ENCODE measurements at regions not wholly inside any gene's neighbourhood (a gene's known extent, or its start where the extent isn't known, plus 50 kb on each side); places are given as distances from the start of the nearest gene placed in this dataset.

DNA sequence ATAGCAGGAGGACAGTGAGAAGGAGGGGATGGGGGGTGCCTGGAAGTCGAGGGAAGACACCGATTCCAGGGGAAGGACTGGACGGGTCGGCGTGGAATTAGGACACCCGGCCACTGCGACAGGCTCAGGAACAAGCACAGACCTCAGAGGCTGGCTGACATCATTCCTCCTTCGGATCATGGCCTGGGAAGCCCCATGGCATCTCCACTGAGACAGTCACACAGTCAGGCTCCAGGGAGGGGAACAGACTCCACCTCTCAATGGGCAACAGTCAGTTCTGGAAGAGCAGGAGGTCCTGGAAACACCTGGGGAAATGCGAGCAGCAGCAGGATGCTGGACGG is 67.9 kb upstream of the FBRSL1 start:
- peaks cover 5% of the 10 kb centered on the region for H3K4me1 Mint-ChIP-seq (ENCODE audit: low read depth)

DNA sequence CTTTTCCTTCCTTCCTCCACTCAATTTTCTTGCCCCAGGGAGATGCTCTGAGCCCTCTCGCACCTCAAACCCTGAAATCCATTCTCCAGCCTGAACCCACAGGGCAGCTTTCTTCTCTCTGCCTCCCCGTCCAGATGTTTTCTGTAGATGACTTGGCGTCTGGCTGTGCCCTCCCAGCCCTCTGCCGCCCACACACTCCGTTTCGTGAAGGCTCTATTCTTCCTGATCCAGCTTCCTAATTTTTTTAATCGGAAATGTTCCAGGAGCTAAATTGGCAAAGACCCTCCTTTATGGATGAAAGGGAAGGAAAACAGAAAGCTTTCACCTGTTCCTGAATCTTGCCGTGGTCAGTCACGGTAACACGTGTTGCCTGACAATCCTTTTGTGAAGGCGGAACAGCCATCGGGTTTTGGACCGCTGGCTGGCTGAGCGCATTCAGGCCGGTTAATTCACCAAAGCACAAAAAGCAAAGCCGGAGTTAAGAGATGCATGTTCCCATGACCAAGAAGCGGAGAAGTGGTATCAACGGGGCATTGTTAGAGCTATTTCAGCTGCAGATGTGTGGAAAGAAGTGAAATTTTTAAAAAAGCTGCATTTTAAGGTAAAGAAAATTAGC is 70.2 kb upstream of the FBRSL1 start:
- no peak for DNase-seq
- intact Hi-C loops (cut with micrococcal nuclease) = no loop called here
- H3K4me1 Mint-ChIP-seq (ENCODE audit: low read depth) = peaks cover 5% of the 10 kb centered on the region
- peaks cover under 1% of the 10 kb centered on the region for H3K9me3 Mint-ChIP-seq
- H3K27me3 Mint-ChIP-seq = no peaks in the 10 kb centered on the region
- H3K27ac Mint-ChIP-seq = no peak overlapping the region
- CTCF ChIA-PET = interaction anchor here (0.6 to 4.8 kb wide), 4 partner anchors 43 to 195 kb away, joined by 3 to 21 read pairs (median 6); no protein-coding TSS in a partner anchor
- POLR2A ChIA-PET = no interaction called here
- no peak overlapping the region for H3K4me3 Mint-ChIP-seq
- no peaks in the 10 kb centered on the region for H3K36me3 Mint-ChIP-seq

More for the DNA sequence above, 67.9 kb upstream of the FBRSL1 start:
- POLR2A ChIA-PET = no interaction called here
- intact Hi-C loops (cut with micrococcal nuclease) = no loop called here
- CTCF ChIA-PET = no interaction called here
- Mint-ChIP-seq H3K9me3 (peaks cover 6% of the 10 kb centered on the region), H3K27me3 (no peaks in the 10 kb centered on the region), H3K36me3 (no peaks in the 10 kb centered on the region), H3K4me3 (no peak overlapping the region), H3K27ac (no peak overlapping the region)
- no peak for DNase-seq

GRCh38 chr12:132418393-132418925 is 71.5 kb upstream of the FBRSL1 start:
- Mint-ChIP-seq H3K4me3 (no peak overlapping the region), H3K4me1 (ENCODE audit: low read depth) (peaks cover 5% of the 10 kb centered on the region), H3K36me3 (no peaks in the 10 kb centered on the region), H3K27ac (peak overlapping the region; percentile 13), H3K27me3 (no peaks in the 10 kb centered on the region), H3K9me3 (no peaks in the 10 kb centered on the region)
- CTCF ChIA-PET = interaction anchor here (0.7 to 4.8 kb wide), 3 partner anchors 10 to 137 kb away, joined by 3 to 21 read pairs (median 4); no protein-coding TSS in a partner anchor
- no peak for DNase-seq
- intact Hi-C loops (cut with micrococcal nuclease) = no loop called here
- POLR2A ChIA-PET = no interaction called here

- no peak for DNase-seq
- Mint-ChIP-seq H3K36me3 (no peaks in the 10 kb centered on the region), H3K27ac (no peak overlapping the region), H3K4me1 (ENCODE audit: low read depth) (peaks cover 2% of the 10 kb centered on the region), H3K27me3 (no peaks in the 10 kb centered on the region), H3K9me3 (no peaks in the 10 kb centered on the region), H3K4me3 (no peak overlapping the region)
- intact Hi-C loops (cut with micrococcal nuclease) = no loop called here
- ChIA-PET POLR2A (no interaction called here), CTCF (interaction anchor here (0.7 to 4.8 kb wide), 3 partner anchors 9 to 137 kb away, joined by 3 to 21 read pairs (median 4); no protein-coding TSS in a partner anchor)
Measured at GRCh38 chr12:132417741-132418140, 72.2 kb upstream of the FBRSL1 start.

- Mint-ChIP-seq H3K36me3 (no peaks in the 10 kb centered on the region), H3K4me3 (no peak overlapping the region), H3K27ac (no peak overlapping the region), H3K9me3 (no peaks in the 10 kb centered on the region), H3K4me1 (ENCODE audit: low read depth) (no peaks in the 10 kb centered on the region), H3K27me3 (no peaks in the 10 kb centered on the region)
- ChIA-PET POLR2A (no interaction called here), CTCF (interaction anchor here (3.3 to 4.8 kb wide), 3 partner anchors 106 to 263 kb away, joined by 21 to 38 read pairs (median 27); no protein-coding TSS in a partner anchor)
- intact Hi-C loops (cut with micrococcal nuclease) = no loop called here
- no peak for DNase-seq
Measured at GRCh38 chr12:132416827-132417226, 73.1 kb upstream of the FBRSL1 start.

DNA sequence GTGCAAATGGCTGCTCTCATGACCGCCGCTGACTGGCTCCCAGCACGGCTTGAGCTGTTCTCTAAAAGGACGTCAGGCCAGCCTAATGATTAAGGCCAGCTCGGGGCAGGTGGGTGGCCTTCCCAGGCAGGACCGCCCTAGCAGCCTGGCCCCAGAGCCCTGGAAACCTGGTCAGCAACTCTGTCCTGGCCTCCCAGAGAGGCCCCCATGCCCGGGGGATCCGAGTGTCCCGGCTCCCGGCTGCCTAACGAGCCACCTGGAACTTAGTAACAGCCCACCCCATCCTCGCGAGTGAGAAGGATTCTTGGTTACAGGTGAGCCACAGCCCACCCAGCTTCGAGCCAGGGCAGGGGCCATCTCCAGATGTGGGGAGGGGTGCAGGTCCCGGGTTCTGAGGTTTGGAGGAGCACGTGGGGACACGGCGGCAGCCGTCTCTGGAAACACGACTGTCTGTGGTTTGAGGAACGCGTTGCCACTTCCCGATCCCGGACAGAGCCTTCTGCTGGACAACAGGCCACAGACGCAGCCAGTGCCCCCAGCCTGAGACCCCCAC is 73.8 kb upstream of the FBRSL1 start:
- intact Hi-C loops (cut with micrococcal nuclease) = no loop called here
- POLR2A ChIA-PET = no interaction called here
- no peaks in the 10 kb centered on the region for H3K4me1 Mint-ChIP-seq (ENCODE audit: low read depth)

GRCh38 chr12:132415327-132416120 is 74.4 kb upstream of the FBRSL1 start:
- H3K36me3 Mint-ChIP-seq = no peaks in the 10 kb centered on the region
- H3K4me1 Mint-ChIP-seq (ENCODE audit: low read depth) = no peaks in the 10 kb centered on the region
- H3K9me3 Mint-ChIP-seq = no peaks in the 10 kb centered on the region
- H3K27ac Mint-ChIP-seq = no peak overlapping the region
- CTCF ChIA-PET = interaction anchor here (0.6 to 4.3 kb wide), 25 partner anchors 13 to 274 kb away, joined by 3 to 61 read pairs (median 4); partner anchors contain the start of gene P2RX2
- H3K27me3 Mint-ChIP-seq = no peaks in the 10 kb centered on the region
- no peak overlapping the region for H3K4me3 Mint-ChIP-seq
- DNase-seq = no peak
- intact Hi-C loops (cut with micrococcal nuclease) = loop anchor here (1.0 to 2.0 kb wide), 3 partner anchors 108 to 199 kb away; no protein-coding TSS in a partner anchor
- POLR2A ChIA-PET = no interaction called here

More for the DNA sequence above, 73.8 kb upstream of the FBRSL1 start:
- Mint-ChIP-seq H3K27me3 (no peaks in the 10 kb centered on the region), H3K9me3 (no peaks in the 10 kb centered on the region), H3K36me3 (no peaks in the 10 kb centered on the region), H3K4me3 (no peak overlapping the region), H3K27ac (no peak overlapping the region)
- DNase-seq = no peak
- CTCF ChIA-PET = interaction anchor here (0.7 to 4.8 kb wide), 11 partner anchors 14 to 263 kb away, joined by 3 to 61 read pairs (median 15); no protein-coding TSS in a partner anchor

GRCh38 chr12:132414634-132415326 is 75.2 kb upstream of the FBRSL1 start:
- CTCF ChIA-PET = interaction anchor here (0.6 to 4.3 kb wide), 32 partner anchors 10 to 273 kb away, joined by 3 to 61 read pairs (median 4); partner anchors contain the start of genes LRCOL1 and P2RX2
- POLR2A ChIA-PET = no interaction called here
- Mint-ChIP-seq H3K4me1 (ENCODE audit: low read depth) (no peaks in the 10 kb centered on the region), H3K9me3 (no peaks in the 10 kb centered on the region), H3K27me3 (no peaks in the 10 kb centered on the region), H3K27ac (no peak overlapping the region), H3K36me3 (no peaks in the 10 kb centered on the region), H3K4me3 (no peak overlapping the region)
- intact Hi-C loops (cut with micrococcal nuclease) = loop anchor here (1.0 to 5.0 kb wide), 4 partner anchors 109 to 262 kb away; no protein-coding TSS in a partner anchor
- DNase-seq = peak; percentile 80

- intact Hi-C loops (cut with micrococcal nuclease) = loop anchor here (2.0 to 5.0 kb wide), 2 partner anchors 201 to 262 kb away; no protein-coding TSS in a partner anchor
- POLR2A ChIA-PET = no interaction called here
- H3K4me1 Mint-ChIP-seq (ENCODE audit: low read depth) = no peaks in the 10 kb centered on the region
Measured at GRCh38 chr12:132413931-132414588, 75.9 kb upstream of the FBRSL1 start.

DNA sequence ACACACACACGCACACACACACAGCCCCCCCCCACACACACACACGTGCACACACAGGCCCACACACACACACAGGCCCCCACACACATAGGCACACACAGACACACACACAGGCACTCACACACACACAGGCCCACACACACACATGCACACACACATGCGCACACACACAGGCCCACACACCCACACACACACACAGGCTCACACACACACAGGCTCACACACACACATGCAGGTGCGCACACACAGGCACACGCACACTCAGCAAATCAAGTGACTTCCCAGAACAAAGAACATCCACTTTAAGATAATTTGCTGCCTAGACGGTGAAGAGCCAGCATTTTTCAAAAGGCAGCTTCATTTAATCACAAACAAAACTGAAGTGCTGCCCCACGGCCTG is 78.5 kb upstream of the FBRSL1 start:
- no peaks in the 10 kb centered on the region for H3K4me1 Mint-ChIP-seq (ENCODE audit: low read depth)
- H3K27ac Mint-ChIP-seq = no peak overlapping the region
- H3K9me3 Mint-ChIP-seq = no peaks in the 10 kb centered on the region
- H3K27me3 Mint-ChIP-seq = no peaks in the 10 kb centered on the region
- no peaks in the 10 kb centered on the region for H3K36me3 Mint-ChIP-seq
- ChIA-PET POLR2A (no interaction called here), CTCF (interaction anchor here (1.1 kb wide), 1 partner anchor 258 kb away, joined by 4 read pairs; no protein-coding TSS in a partner anchor)
- no peak for DNase-seq
- intact Hi-C loops (cut with micrococcal nuclease) = loop anchor here (5.0 kb wide), 1 partner anchor 259 kb away; no protein-coding TSS in a partner anchor
- no peak overlapping the region for H3K4me3 Mint-ChIP-seq

More at GRCh38 chr12:132413931-132414588, 75.9 kb upstream of the FBRSL1 start:
- Mint-ChIP-seq H3K27ac (no peak overlapping the region), H3K36me3 (no peaks in the 10 kb centered on the region), H3K9me3 (no peaks in the 10 kb centered on the region), H3K27me3 (no peaks in the 10 kb centered on the region), H3K4me3 (no peak overlapping the region)
- CTCF ChIA-PET = interaction anchor here (0.6 to 4.3 kb wide), 24 partner anchors 9 to 260 kb away, joined by 3 to 61 read pairs (median 3); partner anchors contain the start of gene LRCOL1
- DNase-seq = peak; percentile 33

DNA sequence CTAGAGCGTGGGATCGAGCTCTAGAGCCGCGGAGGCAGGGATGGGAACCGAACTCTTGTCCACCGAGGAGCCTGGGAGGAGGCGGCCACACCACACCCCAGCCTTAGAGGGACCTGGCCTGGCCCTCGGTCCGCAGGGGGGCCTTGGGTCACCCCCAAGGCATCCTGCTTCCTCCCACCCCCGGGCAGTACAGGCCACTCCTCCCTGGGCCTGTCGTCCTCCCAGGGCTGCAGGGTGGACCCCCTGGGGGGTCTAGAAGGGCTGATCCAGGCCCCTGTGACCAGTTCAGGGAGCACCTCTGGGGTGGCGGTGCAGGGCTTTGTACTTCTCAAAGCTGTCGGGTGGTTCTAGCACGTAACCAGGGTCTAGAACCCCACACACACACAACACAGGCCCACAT is 79.1 kb upstream of the FBRSL1 start:
- H3K4me1 Mint-ChIP-seq (ENCODE audit: low read depth) = no peaks in the 10 kb centered on the region
- no peak overlapping the region for H3K27ac Mint-ChIP-seq
- DNase-seq = no peak
- H3K27me3 Mint-ChIP-seq = peaks cover 1% of the 10 kb centered on the region
- ChIA-PET CTCF (no interaction called here), POLR2A (no interaction called here)
- no peak overlapping the region for H3K4me3 Mint-ChIP-seq
- H3K36me3 Mint-ChIP-seq = no peaks in the 10 kb centered on the region
- no peaks in the 10 kb centered on the region for H3K9me3 Mint-ChIP-seq
- intact Hi-C loops (cut with micrococcal nuclease) = loop anchor here (5.0 kb wide), 1 partner anchor 259 kb away; no protein-coding TSS in a partner anchor

All from activated CD4-positive, alpha-beta memory T cell treated with anti-CD3 and anti-CD28 coated beads for 36 hours (primary cell).